IMR-90 (cell line): ENCODE measurements at regions not wholly inside any gene's neighbourhood (a gene's known extent, or its start where the extent isn't known, plus 50 kb on each side); places are given as distances from the start of the nearest gene placed in this dataset.

Experiments used
- BHLHE40 ChIP-seq: fragments of 150-350 bp; IDR thresholded peaks from 2 replicates; pipeline ENCODE4 v1.6.1; 2016; ENCODE audit warnings: mild to moderate bottlenecking, low read depth, low read length
- CEBPB ChIP-seq: IDR thresholded peaks from 2 replicates; pipeline ENCODE4 v1.6.1; 2012; ENCODE audit warnings: low read depth, low read length, improper control_type of control experiment
- CHD1 ChIP-seq: IDR thresholded peaks from 2 replicates; pipeline ENCODE4 v1.6.1; 2012; ENCODE audit warnings: low read depth, low read length, improper control_type of control experiment
- CTCF ChIP-seq: conservative IDR thresholded peaks from 2 replicates; pipeline ENCODE4 v1.5.1; 2012; ENCODE audit warnings: mild to moderate bottlenecking, low read depth, low read length, improper control_type of control experiment
- ELK1 ChIP-seq: fragments of 150-350 bp; IDR thresholded peaks from 2 replicates; pipeline ENCODE4 v1.6.1; 2016; ENCODE audit warnings: low read depth, mild to moderate bottlenecking, low read length, moderate library complexity, borderline replicate concordance
- MAZ ChIP-seq: IDR thresholded peaks from 2 replicates; pipeline ENCODE4 v1.6.1; 2012; ENCODE audit warnings: low read depth, mild to moderate bottlenecking, low read length, improper control_type of control experiment, moderate library complexity, borderline replicate concordance
- POLR2A ChIP-seq: IDR thresholded peaks from 2 replicates; pipeline ENCODE4 v1.6.1; 2012; ENCODE audit warnings: mild to moderate bottlenecking, low read depth, low read length
- RAD21 ChIP-seq: IDR thresholded peaks from 2 replicates; pipeline ENCODE4 v1.6.1; 2012; ENCODE audit warnings: low read length, improper control_type of control experiment
- RCOR1 ChIP-seq: IDR thresholded peaks from 2 replicates; pipeline ENCODE4 v1.6.1; 2012; ENCODE audit warnings: mild to moderate bottlenecking, low read length, improper control_type of control experiment; ENCODE audit not compliant: insufficient replicate concordance
- SMC3 ChIP-seq: fragments of 150-350 bp; IDR thresholded peaks from 2 replicates; pipeline ENCODE4 v1.6.1; 2016; ENCODE audit warnings: low read depth, mild to moderate bottlenecking, antibody characterized with exemption, low read length, moderate library complexity
- USF2 ChIP-seq: fragments of 150-350 bp; IDR thresholded peaks from 2 replicates; pipeline ENCODE4 v1.6.1; 2017; ENCODE audit warnings: mild to moderate bottlenecking, antibody characterized with exemption, low read length, low read depth

DNA sequence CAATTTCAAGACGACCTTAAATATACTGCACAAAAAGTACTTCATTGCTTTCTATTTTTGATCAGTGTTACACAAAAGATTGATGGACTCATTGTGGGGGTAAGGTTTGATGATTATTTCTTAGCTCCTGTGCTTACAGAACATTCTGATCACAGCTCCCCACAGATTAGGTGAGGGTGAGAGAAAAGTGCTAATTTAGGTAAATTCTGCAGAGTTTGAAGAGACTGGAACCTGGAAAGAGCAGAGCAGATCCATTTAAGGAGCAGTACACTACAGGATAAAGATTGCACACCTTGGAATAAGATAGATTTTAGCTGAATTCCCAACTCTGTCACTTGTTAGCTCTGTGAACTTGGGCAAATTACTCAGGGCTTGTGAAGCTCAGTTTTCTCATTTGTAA is 291.9 kb upstream of the CDH7 start:
- TF ChIP-seq CTCF (no peak), POLR2A (no peak), ELK1 (no peak), RAD21 (no peak), RCOR1 (no peak), MAZ (no peak), CEBPB (no peak), BHLHE40 (no peak), SMC3 (no peak), CHD1 (no peak), USF2 (no peak)
